ENCODE measurements at regions not wholly inside any gene's neighbourhood (a gene's known extent, or its start where the extent isn't known, plus 50 kb on each side); places are given as distances from the start of the nearest gene placed in this dataset.
"Not testable (repeated sequence)": the region's sequence is repeated elsewhere in the genome, so short reads cannot be mapped to it uniquely, and the experiment has no call there.

- H3K4me1 ChIP-seq (ENCODE audit: low read length) = no peaks in the 10 kb centered on the region
- H4K20me1 ChIP-seq (ENCODE audit: insufficient read depth, low read length) = no peaks in the 10 kb centered on the region
- no peaks in the 10 kb centered on the region for H3K27me3 ChIP-seq (ENCODE audit: low read depth, low read length)
- no peak overlapping the region for H3K27ac ChIP-seq (ENCODE audit: low read length)
- H3K79me2 ChIP-seq (ENCODE audit: low read length) = no peaks in the 10 kb centered on the region
- no peak overlapping the region for H2AFZ ChIP-seq (ENCODE audit: low read depth, low read length)
- H3K9me3 ChIP-seq (ENCODE audit: insufficient read depth, low read length) = no peaks in the 10 kb centered on the region; the same call in 1 of the 2 replicates
- TF ChIP-seq EZH2phosphoT487 (IDR thresholded peaks at IDR 0.05; ENCODE audit: low read depth) (no peak), CTCF (IDR thresholded peaks at IDR 0.05; ENCODE audit: low read depth, low read length) (no peak)
- H3K9ac ChIP-seq (ENCODE audit: low read length) = no peak overlapping the region
- no peaks in the 10 kb centered on the region for H3K36me3 ChIP-seq (replicated peaks; ENCODE audit: low read depth, low read length)
- no peak overlapping the region for H3K4me3 ChIP-seq (ENCODE audit: low read length)
- no peak overlapping the region for H3K4me2 ChIP-seq (ENCODE audit: low read length)
Observed at GRCh38 chr2:34523958-34524514, 924.9 kb upstream of the FAM98A start.

GRCh38 chr2:34519659-34520058 lies 920.6 kb upstream of the FAM98A start:
- Histone ChIP-seq H3K27me3 (ENCODE audit: low read depth, low read length) (no peaks in the 10 kb centered on the region), H3K9ac (ENCODE audit: low read length) (no peak overlapping the region), H4K20me1 (ENCODE audit: insufficient read depth, low read length) (no peaks in the 10 kb centered on the region), H2AFZ (ENCODE audit: low read depth, low read length) (no peak overlapping the region), H3K4me3 (ENCODE audit: low read length) (no peak overlapping the region), H3K4me2 (ENCODE audit: low read length) (no peak overlapping the region), H3K4me1 (ENCODE audit: low read length) (no peaks in the 10 kb centered on the region), H3K36me3 (replicated peaks; ENCODE audit: low read depth, low read length) (no peaks in the 10 kb centered on the region), H3K27ac (ENCODE audit: low read length) (no peak overlapping the region), H3K79me2 (ENCODE audit: low read length) (no peaks in the 10 kb centered on the region), H3K9me3 (ENCODE audit: insufficient read depth, low read length) (no peaks in the 10 kb centered on the region; the same call in 1 of the 2 replicates)
- TF ChIP-seq EZH2phosphoT487 (IDR thresholded peaks at IDR 0.05; ENCODE audit: low read depth) = no peak
- TF ChIP-seq CTCF (IDR thresholded peaks at IDR 0.05; ENCODE audit: low read depth, low read length) = no peak

DNA sequence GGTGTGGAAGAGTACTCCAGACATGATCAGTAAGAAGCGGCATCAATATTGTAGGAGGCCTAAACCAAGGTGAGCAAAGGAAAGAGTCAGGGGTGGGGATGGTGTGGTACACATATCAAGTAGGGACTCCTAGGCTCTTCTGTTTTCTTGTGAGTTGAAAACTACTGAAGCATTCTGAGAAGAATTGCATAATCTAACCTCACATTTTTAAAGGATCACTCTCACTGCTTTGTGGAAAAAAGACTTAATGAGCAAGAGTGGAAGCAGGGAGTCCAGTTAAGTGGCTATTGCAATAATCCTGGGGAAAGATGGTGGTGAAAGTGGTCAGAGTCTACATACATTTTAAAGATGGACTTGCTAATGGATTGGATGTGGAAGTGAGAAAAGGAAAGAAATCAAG lies 899.5 kb upstream of the FAM98A start:
- TF ChIP-seq CTCF (IDR thresholded peaks at IDR 0.05; ENCODE audit: low read depth, low read length) (no peak), EZH2phosphoT487 (IDR thresholded peaks at IDR 0.05; ENCODE audit: low read depth) (no peak)
- H3K27me3 ChIP-seq (ENCODE audit: low read depth, low read length) = no peaks in the 10 kb centered on the region
- H3K9ac ChIP-seq (ENCODE audit: low read length) = no peak overlapping the region
- no peak overlapping the region for H3K4me3 ChIP-seq (ENCODE audit: low read length)
- no peaks in the 10 kb centered on the region for H3K36me3 ChIP-seq (replicated peaks; ENCODE audit: low read depth, low read length)
- H3K4me2 ChIP-seq (ENCODE audit: low read length) = no peak overlapping the region
- H3K9me3 ChIP-seq (ENCODE audit: insufficient read depth, low read length) = no peaks in the 10 kb centered on the region
- no peaks in the 10 kb centered on the region for H3K79me2 ChIP-seq (ENCODE audit: low read length)
- no peak overlapping the region for H2AFZ ChIP-seq (ENCODE audit: low read depth, low read length)
- no peaks in the 10 kb centered on the region for H4K20me1 ChIP-seq (ENCODE audit: insufficient read depth, low read length)
- H3K4me1 ChIP-seq (ENCODE audit: low read length) = no peaks in the 10 kb centered on the region
- no peak overlapping the region for H3K27ac ChIP-seq (ENCODE audit: low read length)

- H4K20me1 ChIP-seq (ENCODE audit: insufficient read depth, low read length); H3K27ac ChIP-seq (ENCODE audit: low read length); H3K9me3 ChIP-seq (ENCODE audit: insufficient read depth, low read length); H3K4me2 ChIP-seq (ENCODE audit: low read length); H3K79me2 ChIP-seq (ENCODE audit: low read length); H3K4me1 ChIP-seq (ENCODE audit: low read length); H2AFZ ChIP-seq (ENCODE audit: low read depth, low read length); H3K36me3 ChIP-seq (replicated peaks; ENCODE audit: low read depth, low read length); H3K4me3 ChIP-seq (ENCODE audit: low read length); H3K27me3 ChIP-seq (ENCODE audit: low read depth, low read length); H3K9ac ChIP-seq (ENCODE audit: low read length): not testable (repeated sequence)
Observed at GRCh38 chr2:34494192-34494591, 895.1 kb upstream of the FAM98A start.

All from OCI-LY3 (cell line).